A673 (cell line): ENCODE measurements at regions not wholly inside any gene's neighbourhood (a gene's known extent, or its start where the extent isn't known, plus 50 kb on each side); places are given as distances from the start of the nearest gene placed in this dataset.

Experiments used
- CTCF ChIP-seq: fragments of 300-800, 200-600 bp; sonication (generic); conservative IDR thresholded peaks from 2 replicates; pipeline ENCODE4 v1.5.1; 2017; ENCODE audit warnings: low read depth, mild to moderate bottlenecking, antibody characterized with exemption, low read length, moderate library complexity, mixed read lengths
- EZH2 ChIP-seq: fragments of 200-600 bp; sonication (generic); IDR thresholded peaks from 2 replicates; pipeline ENCODE4 v1.6.1; 2017; ENCODE audit warnings: borderline replicate concordance, low read depth, mild to moderate bottlenecking, mixed read lengths, antibody characterized with exemption, low read length; ENCODE audit not compliant: poor library complexity, severe bottlenecking

GRCh38 chr4:3688018-3688998 lies 77.9 kb upstream of the ADRA2C start:
- TF ChIP-seq CTCF = no peak
- no peak for TF ChIP-seq EZH2
